ENCODE measurements at regions not wholly inside any gene's neighbourhood (a gene's known extent, or its start where the extent isn't known, plus 50 kb on each side); places are given as distances from the start of the nearest gene placed in this dataset.
"Not testable (repeated sequence)": the region's sequence is repeated elsewhere in the genome, so short reads cannot be mapped to it uniquely, and the experiment has no call there.

DNA sequence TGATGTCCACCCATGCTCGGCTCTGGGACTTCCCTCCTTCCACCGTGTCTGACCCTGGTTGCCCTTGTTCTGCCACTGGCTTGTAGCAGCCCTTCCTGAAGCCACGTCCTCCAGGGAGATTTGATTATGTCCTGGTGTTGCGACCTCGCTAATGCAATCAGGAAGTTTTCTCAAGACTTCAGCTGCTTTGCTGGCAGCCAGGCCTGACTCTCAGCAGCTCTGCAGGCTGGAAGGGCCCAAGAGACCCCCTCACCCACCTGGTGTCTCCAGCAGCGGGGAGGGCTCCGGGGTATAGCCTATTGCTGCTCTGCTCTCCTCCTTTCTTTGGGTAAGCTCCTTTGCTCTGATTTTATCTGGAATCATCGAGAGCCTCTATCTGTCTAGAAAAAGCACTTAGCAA, 2882.8 kb downstream of the RPIA start:
- not testable (repeated sequence) for DNase-seq

- DNase-seq, result not testable (repeated sequence)
These were observed 2884.2 kb downstream of the RPIA start for GRCh38 chr2:91575701-91576100.

DNA sequence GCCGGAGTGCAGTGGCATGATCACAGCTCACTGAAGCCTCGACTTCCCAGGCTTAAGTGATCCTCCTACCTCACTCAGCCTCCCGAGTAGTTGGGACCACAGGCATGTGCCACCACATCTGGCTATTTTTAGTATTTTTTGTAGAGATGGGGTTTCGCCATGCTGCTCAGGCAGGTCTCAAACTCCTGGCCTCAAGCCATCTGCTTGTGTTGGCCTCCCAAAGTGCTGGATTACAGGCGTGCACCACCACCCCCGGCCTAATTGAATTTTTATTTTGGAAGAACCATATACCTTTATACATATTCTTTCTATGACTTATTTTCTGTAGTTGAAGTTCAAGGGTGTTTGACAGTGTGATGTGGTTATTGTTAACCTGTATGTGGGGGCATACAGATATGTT, 2885.9 kb downstream of the RPIA start:
- not testable (repeated sequence) for DNase-seq

GRCh38 chr2:91578678-91579077, 2887.2 kb downstream of the RPIA start:
- not testable (repeated sequence) for DNase-seq

DNA sequence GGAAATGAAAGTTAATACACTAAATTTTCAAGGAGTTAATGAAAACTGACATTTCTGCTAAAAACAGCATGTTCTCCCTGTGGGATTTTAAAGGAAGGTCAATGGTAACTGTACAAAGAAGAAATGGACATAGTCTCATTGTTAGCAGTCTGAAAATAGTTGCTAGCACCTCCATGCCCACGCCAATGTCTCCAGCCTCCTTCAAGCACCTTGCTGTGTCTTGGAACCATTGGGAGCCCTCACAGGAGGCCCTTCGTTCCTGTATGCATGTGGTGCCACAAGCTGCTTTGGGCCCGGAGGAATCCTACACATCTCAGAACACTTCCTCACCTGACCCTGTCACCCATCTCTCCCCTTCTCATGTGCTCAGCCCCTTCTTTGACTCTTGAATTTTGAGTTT, 2888.1 kb downstream of the RPIA start:
- not testable (repeated sequence) for DNase-seq

- not testable (repeated sequence) for DNase-seq
These were observed 2888.6 kb downstream of the RPIA start for GRCh38 chr2:91580043-91580442.

DNA sequence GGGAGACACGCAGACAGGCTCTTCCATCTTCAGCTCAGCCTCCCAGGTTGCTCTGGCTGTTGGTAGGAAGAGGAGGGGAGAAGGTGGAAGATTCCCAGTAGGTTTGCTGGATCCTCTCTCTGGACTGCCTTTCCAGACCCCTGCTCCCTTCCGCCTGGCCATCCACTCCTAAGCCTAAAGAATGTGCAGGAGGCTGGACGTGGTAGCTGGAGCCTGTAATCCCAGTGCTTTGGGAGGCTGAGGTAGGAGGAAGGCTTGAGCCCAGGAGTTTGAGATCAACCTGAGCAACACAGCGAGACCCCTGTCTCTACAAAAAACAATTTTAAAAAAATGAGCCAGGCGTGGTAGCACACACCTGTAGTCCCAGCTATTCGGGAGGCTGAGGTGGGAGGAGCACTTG, 2895.6 kb downstream of the RPIA start:
- not testable (repeated sequence) for DNase-seq

DNA sequence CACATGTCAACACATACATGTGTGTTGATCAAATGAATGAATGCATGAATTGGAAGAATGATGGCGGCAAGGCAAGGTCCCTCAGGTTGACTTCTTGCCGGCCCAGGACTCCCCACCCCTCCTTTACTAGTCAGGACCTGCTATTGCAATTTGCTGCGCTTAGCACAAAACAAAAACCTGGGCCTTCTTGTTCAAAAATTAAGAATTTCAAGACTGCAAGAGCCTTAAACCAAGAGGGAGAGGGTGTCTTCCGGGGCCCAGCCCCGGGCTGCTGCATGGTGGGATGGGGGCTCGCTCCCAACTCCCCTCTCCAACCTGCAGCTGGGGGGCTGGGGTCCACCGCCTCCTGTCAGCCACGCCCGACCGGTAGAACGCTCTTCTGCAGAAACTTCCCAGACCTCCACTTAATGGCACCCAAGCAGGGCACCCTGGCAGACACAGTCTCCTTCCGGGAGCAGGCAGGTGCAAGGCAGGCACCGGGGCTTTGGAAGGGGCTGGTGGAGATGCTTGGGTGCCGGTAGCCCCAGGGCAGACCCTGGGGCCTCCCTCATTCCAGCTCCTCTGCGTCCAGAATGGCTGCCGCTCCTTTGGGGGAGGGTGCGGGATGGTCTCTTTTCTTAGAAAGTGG, 2896.5 kb downstream of the RPIA start:
- not testable (repeated sequence) for DNase-seq

DNA sequence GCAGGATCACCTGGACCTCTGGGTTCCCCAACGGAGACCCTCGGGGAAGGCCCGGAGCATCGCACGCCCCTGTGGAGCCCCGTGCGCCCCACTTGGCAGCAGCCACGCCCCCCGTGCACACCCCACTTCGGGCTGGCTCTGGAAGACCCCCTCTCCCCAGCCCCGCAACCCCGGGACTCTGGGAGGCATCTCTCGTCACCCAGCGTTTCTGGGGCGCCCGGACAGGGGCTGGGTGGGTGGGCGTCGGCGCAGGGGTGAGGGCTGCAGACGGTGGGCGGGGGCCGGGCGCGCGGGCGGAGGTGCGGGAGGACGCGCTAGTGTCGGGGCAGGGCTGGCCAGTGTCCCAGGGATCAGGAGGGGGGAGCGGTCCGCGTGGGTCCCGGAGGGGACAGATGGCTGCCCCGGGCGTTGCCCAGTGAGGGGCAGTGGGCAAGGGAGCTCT, 2897.3 kb downstream of the RPIA start:
- not testable (repeated sequence) for DNase-seq

DNA sequence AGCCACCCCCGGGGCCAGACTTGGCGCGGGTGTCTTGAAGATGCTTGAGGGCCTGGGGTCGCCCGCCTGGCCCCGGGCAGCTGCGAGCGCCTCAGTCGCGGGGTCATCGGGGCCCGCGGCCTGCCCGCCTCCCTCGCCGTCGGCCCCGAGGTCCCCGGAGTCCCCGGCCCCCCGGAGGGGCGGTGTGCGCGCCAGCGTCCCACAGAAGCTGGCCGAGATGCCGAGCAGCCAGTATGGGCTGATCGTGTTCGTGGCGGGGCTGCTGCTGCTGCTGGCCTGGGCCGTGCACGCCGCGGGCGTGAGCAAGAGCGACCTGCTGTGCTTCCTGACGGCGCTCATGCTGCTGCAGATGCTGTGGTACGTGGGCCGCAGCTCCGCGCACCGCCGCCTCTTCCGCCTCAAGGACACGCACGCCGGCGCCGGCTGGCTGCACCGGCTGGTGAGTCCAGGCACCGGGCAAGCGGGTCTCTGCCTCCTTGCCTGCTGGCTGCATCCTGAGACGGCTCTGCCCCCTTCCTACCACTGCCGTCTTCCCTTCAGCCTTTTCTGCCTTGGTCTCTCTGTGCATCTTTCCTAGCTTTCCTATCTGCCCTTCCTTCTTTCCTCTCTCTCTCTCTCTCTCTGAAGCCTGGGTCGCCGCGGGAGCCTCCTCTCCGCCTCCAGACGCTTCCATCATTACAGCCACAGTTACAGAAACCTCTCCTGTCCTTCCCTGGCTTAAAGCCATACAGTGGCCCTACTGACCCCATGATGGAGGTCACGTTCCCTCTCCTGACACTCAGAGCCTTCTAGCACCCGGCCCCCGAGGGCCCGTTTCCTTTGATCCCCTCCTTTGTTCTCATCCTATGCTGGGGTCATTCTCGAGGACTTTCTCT, 2898.2 kb downstream of the RPIA start:
- not testable (repeated sequence) for DNase-seq

GRCh38 chr2:91590381-91590780, 2898.9 kb downstream of the RPIA start:
- DNase-seq, result not testable (repeated sequence)

GRCh38 chr2:91591066-91591465, 2899.6 kb downstream of the RPIA start:
- not testable (repeated sequence) for DNase-seq

DNA sequence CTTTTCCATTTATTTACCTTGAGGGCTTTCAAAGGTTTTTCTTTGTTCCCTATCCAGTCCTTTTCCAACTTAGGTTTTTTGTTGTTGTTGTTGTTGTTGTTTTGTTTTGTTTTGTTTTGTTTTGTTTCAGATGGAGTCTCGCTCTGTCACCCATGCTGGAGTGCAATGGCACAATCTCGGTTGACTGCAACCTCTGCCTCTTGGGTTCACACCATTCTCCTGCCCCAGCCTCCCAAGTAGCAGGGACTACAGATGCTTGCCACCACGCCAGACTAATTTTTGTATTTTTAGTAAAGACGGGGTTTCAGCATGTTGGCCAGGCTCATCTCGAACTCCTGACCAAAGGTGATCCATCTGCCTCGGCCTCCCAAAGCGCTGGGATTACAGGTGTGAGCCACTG, 2906.0 kb downstream of the RPIA start:
- DNase-seq, result not testable (repeated sequence)

DNA sequence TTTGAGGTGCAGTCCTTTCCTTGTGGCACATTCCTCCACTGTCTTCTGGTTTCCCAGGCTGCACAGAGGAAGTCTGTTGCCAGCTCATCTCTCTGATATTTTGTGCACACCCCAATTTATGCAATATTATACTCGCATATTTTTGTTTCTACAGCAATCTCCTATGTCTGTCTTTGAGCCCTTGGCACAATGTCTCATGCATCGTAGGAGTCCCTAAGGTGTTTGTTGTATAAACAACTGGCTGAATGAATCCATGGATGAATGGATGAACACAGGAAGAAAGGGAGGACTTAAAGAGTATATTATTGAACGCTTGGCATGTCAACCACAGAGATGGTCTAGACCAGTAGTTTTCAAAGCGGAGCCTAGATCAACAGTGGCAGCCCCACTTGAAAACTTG, 2907.0 kb downstream of the RPIA start:
- not testable (repeated sequence) for DNase-seq

DNA sequence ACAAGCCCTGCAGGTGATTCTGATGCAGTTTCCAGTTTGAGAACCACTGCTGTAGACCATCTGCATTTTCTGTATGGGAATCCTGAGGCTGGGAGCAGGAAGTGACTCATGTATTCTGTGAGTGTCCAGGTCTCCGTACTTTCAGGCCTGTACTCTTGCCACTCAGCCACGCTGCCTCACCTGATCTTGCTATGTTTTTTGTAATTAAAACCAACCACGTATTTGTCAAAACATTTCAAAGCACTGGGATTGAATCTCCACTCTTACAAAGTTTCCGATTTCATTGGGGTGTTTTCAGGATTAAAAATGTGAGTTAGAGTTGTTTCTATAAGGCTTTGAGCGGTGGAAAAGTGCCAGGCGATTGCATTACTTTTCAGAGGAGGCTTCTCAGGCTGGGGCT, 2907.5 kb downstream of the RPIA start:
- not testable (repeated sequence) for DNase-seq

DNA sequence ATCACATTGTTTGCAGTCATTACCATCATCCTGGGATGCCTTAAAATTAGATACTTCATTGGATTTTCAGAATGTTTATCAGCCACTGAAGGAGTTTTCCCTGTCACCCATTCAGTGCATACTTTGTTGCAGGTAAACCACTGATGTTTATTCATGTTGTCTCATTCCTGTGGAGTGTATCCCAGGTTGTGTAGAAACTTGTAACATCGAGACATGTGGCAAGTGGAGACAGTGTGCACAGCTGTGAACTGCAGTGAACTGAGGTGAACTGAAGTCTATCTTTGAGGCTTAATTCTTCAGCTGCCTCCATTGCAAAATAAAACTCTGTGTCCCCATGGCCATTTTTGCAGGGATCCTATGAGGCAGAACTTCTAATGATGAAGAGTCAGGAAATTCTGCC, 2911.4 kb downstream of the RPIA start:
- not testable (repeated sequence) for DNase-seq

DNA sequence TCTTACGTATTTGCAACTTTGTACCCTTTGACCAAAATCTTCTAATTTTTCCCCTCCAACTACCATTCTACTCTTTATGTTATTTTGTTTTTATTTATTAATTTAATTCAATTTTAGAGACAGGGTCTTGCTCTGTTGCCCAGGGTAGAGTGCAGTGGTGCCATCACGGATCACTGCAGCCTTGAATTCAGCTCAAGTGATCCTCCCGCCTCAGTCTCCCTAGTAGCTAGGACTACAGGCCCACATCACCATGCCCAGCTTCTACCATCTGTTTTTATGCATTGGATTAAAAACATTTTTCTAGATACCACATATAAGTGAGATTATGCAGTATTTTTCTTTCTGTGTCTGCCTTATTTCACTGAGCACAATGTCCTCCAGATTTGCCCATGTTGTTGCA, 2912.5 kb downstream of the RPIA start:
- DNase-seq, result not testable (repeated sequence)

DNA sequence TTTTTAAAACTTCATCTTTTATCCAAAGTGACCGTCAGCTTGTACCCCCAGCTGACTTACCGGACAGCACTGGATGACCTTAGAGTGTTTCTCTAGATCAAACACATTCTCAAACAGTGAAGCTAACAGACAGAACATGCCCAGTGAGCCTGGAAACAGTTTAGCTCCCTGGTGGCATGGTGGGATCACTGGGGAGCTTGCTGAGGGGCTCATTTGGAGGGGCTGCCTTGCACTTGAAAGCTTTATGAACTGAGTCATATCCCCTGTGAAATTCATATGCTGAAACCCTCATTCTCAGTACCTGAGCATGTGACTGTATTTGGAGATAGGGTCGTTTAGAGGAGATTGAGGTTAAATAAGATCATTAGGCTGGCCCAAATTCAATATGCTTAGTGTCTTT, 2913.2 kb downstream of the RPIA start:
- not testable (repeated sequence) for DNase-seq

GRCh38 chr2:91623739-91624138, 2932.3 kb downstream of the RPIA start:
- not testable (repeated sequence) for DNase-seq

DNA sequence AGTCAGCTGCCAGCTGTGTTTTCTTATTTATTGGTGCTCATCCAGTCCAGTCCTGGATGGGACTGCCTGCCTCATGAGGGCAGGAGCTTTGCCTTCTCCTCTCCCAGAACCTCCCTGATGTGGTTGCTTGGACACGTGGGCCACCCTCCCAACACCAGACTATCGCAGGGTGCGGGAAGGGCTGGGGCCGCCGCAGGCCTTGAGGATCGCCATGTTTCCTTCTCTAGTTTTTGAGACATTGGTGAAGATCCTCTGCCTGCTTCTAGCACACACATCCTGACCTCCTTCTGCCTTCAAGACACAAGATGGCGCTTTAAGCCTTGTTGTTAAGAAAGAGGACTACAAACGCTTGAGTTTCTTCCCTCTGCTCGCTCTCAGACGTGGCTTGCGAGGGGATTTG, 2937.0 kb downstream of the RPIA start:
- DNase-seq, result not testable (repeated sequence)

DNA sequence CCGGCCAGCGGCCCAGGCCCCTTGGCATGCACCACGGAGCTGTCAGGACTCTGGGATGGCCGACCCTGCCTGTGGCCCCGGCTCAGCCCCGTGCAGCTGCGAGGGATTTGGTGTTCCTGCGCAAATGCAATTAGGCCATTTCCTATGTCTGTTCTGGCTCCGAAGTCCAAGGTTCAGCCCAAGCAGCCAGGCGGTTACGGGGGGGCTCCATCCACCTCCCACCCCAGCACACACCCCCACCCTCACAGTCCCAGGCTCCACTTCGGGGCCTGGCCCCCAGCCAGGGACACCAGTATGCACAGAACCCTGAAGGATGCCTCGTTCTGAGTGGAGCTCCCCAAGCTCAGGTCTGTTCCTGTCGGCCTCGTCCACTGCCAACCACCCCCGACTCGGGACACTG, 2965.7 kb downstream of the RPIA start:
- DNase-seq, result not testable (repeated sequence)

DNA sequence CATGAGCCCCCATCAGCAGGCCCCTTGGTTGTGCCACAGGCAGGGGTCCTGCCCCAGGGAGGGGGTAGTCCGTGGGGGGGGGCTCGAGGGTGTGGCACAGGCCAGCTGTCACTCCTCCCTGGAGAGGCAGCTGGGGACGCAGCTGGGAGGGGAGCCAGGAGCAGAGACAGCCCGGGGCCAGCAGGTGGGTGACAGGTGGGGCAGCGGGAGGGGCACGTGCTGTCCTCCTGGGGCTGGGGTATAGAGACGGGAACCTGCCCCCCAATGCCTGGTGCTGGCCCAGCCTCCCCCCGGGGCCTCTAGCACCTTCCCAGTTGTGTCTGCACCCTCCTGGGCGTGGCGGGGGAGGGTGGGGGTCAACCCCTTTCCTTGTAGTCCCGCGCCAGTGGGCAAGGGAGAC, 2966.9 kb downstream of the RPIA start:
- not testable (repeated sequence) for DNase-seq

DNA sequence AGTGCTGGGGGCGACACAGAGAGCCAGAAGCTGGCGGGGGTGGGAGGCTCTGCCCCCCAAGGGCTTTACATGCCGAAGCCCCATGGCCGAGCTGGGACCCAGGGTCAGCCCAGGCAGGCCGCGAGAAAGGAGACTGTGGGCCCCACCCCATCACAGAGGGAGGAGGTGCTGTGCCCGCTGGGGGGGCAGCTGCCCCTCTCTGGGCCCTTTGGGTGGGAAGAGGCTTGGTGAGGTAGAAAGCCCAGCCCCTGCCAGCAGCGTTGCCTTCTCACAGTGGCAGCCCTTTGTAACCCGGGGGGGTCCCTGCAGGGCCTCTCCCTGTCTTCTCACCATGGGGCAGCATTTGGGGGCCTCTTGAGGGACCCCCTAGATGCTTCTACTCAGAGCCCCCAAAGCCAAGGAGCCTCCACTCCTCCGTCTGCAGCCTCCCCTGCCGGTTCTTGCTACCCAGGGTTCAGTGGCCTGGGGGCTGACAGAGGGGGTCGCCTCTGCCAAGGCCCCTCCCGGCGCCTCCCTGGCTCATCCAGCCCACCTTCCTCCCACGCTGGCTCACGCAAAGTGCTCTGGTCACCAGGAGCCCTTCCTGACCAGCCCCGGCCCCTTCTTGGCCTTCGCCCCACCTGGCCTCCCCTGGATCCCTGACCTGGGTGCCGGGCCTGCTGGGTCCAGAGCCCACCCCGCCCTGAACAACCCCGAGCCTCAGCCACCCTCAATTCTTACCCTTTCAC, 2967.9 kb downstream of the RPIA start:
- not testable (repeated sequence) for DNase-seq
